ENCODE measurements at regions not wholly inside any gene's neighbourhood (a gene's known extent, or its start where the extent isn't known, plus 50 kb on each side); places are given as distances from the start of the nearest gene placed in this dataset.

DNA sequence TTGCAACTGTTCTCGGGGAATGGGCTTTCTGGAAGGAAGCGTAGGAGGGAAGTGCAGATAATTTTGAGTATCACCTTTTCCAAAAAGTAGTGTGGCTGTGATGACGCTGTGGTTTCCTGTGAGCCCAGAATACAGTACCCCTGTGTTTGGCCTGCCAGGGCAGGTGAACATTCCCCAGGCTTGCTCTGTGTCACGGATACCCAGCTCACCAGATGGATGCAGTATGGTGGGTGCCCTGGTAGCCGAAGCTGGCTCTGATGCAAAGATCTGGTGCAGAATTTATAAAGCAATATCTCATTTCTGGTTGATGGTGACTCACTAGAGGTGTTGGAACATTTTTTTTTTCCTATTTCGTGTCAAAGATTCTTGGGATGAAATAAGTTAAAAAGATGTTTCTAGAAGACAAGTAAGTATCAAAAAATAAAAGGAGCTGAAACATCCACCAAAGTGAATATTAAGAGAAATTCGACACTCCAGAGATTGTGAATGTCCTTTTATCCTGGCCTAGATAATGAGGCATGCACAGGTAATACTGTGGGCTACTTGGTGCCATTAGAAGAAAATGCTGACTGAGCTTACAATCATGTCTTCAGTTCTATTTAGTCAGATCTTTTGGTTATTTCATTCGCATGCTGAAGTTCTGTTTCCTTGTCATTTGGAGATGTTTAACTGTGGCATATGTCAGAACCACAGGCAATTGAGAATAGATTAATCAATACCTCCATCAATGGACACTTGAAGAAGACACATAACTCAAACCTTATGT lies 200.1 kb downstream of the GADD45G start:
- Histone ChIP-seq H3K27me3 (ENCODE audit: control insufficient read depth in 2 of 2, insufficient read depth in 2 of 2, low read length in 2 of 2) (no peaks in the 10 kb centered on the region), H3K9me3 (replicated peaks in 1 of 2; ENCODE audit: control insufficient read depth in 1 of 2, insufficient read depth in 1 of 2, low read length in 2 of 2) (no peaks in the 10 kb centered on the region), H3K4me3 (replicated peaks in 1 of 3; ENCODE audit: low read depth in 2 of 3, low read length in 3 of 3) (no peak overlapping the region), H3K79me2 (ENCODE audit: insufficient read depth, low read length) (no peaks in the 10 kb centered on the region), H3K27ac (ENCODE audit: low read depth in 1 of 2, low read length in 2 of 2) (no peak overlapping the region), H4K20me1 (ENCODE audit: insufficient read depth, low read length) (no peaks in the 10 kb centered on the region), H3K4me2 (replicated peaks; ENCODE audit: extremely low read depth, low read length, poor library complexity, severe bottlenecking) (no peak overlapping the region), H3K4me1 (ENCODE audit: control insufficient read depth in 1 of 2, insufficient read depth in 2 of 2, low read length in 2 of 2) (no peaks in the 10 kb centered on the region), H3K9ac (ENCODE audit: insufficient read depth, low read length, poor library complexity, severe bottlenecking) (no peak overlapping the region), H2AFZ (ENCODE audit: insufficient read depth, low read depth, low read length, poor library complexity, severe bottlenecking) (no peak overlapping the region), H3K36me3 (replicated peaks in 1 of 2; ENCODE audit: control insufficient read depth in 1 of 2, insufficient read depth in 2 of 2, low read length in 2 of 2) (no peaks in the 10 kb centered on the region)
- Mint-ChIP-seq H3K36me3 (no peaks in the 10 kb centered on the region), H3K27me3 (ENCODE audit: low read depth in 3 of 3) (peaks cover 0 to 10% (median 9%) of the 10 kb centered on the region in 3 donors), H3K4me3 (no peak overlapping the region), H3K27ac (no peak overlapping the region), H3K4me1 (peaks cover 3% of the 10 kb centered on the region), H3K9me3 (no peaks in the 10 kb centered on the region)
- DNase-seq, result no peak
- intact Hi-C loops (cut with micrococcal nuclease), result no loop called here
- TF ChIP-seq, protein P1, sequence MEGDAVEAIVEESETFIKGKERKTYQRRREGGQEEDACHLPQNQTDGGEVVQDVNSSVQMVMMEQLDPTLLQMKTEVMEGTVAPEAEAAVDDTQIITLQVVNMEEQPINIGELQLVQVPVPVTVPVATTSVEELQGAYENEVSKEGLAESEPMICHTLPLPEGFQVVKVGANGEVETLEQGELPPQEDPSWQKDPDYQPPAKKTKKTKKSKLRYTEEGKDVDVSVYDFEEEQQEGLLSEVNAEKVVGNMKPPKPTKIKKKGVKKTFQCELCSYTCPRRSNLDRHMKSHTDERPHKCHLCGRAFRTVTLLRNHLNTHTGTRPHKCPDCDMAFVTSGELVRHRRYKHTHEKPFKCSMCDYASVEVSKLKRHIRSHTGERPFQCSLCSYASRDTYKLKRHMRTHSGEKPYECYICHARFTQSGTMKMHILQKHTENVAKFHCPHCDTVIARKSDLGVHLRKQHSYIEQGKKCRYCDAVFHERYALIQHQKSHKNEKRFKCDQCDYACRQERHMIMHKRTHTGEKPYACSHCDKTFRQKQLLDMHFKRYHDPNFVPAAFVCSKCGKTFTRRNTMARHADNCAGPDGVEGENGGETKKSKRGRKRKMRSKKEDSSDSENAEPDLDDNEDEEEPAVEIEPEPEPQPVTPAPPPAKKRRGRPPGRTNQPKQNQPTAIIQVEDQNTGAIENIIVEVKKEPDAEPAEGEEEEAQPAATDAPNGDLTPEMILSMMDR (IDR thresholded peaks at IDR 0.05), result no peak
- WGBS (ENCODE audit: insufficient coverage), result 66% methylated on average over 5 of the region's 8 CpGs

DNA sequence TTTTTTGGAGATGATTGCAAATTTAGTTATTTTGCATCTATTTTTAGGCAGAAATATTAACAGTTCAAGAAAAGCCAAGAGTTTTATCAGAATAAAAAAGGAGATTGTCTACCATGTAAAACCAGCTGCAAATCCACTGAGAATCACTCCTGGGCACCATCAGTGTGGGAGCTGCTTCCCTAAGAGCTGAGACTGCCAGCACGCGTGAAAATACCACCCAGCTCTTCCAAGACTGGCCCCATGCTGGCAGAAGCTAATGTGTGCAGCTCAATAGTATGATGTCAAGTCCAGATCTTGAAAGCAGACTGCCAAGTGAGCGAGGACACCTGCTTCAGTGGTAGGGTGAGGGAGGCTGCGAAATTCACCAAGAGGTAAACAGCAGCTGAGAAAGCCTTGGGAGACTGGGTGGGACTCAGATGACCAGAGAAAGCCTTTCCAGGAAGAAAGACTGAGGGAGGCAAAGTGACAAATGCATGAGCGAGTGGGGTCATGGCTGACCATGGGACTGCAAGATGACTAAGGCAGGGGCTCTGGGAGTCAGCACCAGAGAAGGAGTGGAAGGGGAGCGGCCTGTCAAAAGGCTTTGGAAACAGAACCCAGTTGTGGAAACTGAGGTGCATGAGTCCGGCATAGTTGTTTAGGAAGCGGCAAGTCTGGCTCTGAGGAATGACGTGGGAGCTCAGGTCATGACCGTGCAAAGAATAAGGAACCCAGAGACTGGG lies 200.9 kb downstream of the GADD45G start:
- peaks cover 3% of the 10 kb centered on the region for H3K4me1 Mint-ChIP-seq
- H3K4me3 Mint-ChIP-seq, result no peak overlapping the region
- no peaks in the 10 kb centered on the region for H4K20me1 ChIP-seq (ENCODE audit: insufficient read depth, low read length)
- no peak overlapping the region for H3K9ac ChIP-seq (ENCODE audit: insufficient read depth, low read length, poor library complexity, severe bottlenecking)
- no peaks in the 10 kb centered on the region for H3K36me3 Mint-ChIP-seq
- H3K9me3 ChIP-seq (replicated peaks in 1 of 2; ENCODE audit: control insufficient read depth in 1 of 2, insufficient read depth in 1 of 2, low read length in 2 of 2), result no peaks in the 10 kb centered on the region
- intact Hi-C loops (cut with micrococcal nuclease), result no loop called here
- H3K27me3 ChIP-seq (ENCODE audit: control insufficient read depth in 2 of 2, insufficient read depth in 2 of 2, low read length in 2 of 2), result no peaks in the 10 kb centered on the region
- 86% methylated on average over 8 of the region's 10 CpGs for WGBS (ENCODE audit: insufficient coverage)
- H2AFZ ChIP-seq (ENCODE audit: insufficient read depth, low read depth, low read length, poor library complexity, severe bottlenecking), result no peak overlapping the region
- peaks cover 4 to 9% (median 6%) of the 10 kb centered on the region in 3 donors for H3K27me3 Mint-ChIP-seq (ENCODE audit: low read depth in 3 of 3)
- H3K4me1 ChIP-seq (ENCODE audit: control insufficient read depth in 1 of 2, insufficient read depth in 2 of 2, low read length in 2 of 2), result no peaks in the 10 kb centered on the region
- TF ChIP-seq, protein P1 (IDR thresholded peaks at IDR 0.05), result no peak
- peaks cover 0 to 1% (median 0%) of the 10 kb centered on the region in 7 donors for H3K9me3 Mint-ChIP-seq
- H3K79me2 ChIP-seq (ENCODE audit: insufficient read depth, low read length), result no peaks in the 10 kb centered on the region
- DNase-seq, result no peak
- H3K27ac Mint-ChIP-seq, result no peak overlapping the region
- no peak overlapping the region for H3K4me3 ChIP-seq (replicated peaks in 1 of 3; ENCODE audit: low read depth in 2 of 3, low read length in 3 of 3)
- H3K36me3 ChIP-seq (replicated peaks in 1 of 2; ENCODE audit: control insufficient read depth in 1 of 2, insufficient read depth in 2 of 2, low read length in 2 of 2), result no peaks in the 10 kb centered on the region
- no peak overlapping the region for H3K4me2 ChIP-seq (replicated peaks; ENCODE audit: extremely low read depth, low read length, poor library complexity, severe bottlenecking)
- H3K27ac ChIP-seq (ENCODE audit: low read depth in 1 of 2, low read length in 2 of 2), result no peak overlapping the region
